Stimulated activated CD8-positive, alpha-beta memory T cell treated with anti-CD3 and anti-CD28 coated beads, Interleukin-15, amount 100 ng/mL, for 1 hour (primary cell): ENCODE measurements at regions not wholly inside any gene's neighbourhood (a gene's known extent, or its start where the extent isn't known, plus 50 kb on each side); places are given as distances from the start of the nearest gene placed in this dataset.
"Not testable (repeated sequence)": the region's sequence is repeated elsewhere in the genome, so short reads cannot be mapped to it uniquely, and the experiment has no call there.

Experiments used
- DNase-seq: peaks from one replicate; pipeline ENCODE4 v3.0.0-alpha.2; 2020; ENCODE audit warnings: low read depth

DNA sequence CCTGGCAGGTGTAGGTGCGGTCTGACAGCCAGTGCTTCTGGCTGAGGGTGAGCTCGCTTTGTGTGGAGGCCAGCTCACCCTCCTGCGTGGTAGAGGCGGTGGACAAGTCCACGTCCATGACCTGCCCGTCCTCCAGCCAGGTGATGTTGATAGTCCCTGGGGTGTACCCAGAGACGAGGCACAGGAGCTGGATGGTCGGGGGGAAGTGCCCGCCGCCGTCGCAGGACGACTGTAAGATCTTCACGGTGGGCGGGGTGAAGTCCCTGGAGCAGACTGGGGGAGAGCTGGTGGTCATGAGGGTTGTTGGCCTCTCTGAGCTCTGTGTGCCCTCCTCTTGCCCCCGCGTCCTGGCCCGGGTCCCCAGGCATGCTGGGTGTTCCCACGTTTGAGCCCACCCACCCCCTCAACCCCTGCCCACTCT is 74.6 kb downstream of the TMEM121 start:
- no peak for DNase-seq

DNA sequence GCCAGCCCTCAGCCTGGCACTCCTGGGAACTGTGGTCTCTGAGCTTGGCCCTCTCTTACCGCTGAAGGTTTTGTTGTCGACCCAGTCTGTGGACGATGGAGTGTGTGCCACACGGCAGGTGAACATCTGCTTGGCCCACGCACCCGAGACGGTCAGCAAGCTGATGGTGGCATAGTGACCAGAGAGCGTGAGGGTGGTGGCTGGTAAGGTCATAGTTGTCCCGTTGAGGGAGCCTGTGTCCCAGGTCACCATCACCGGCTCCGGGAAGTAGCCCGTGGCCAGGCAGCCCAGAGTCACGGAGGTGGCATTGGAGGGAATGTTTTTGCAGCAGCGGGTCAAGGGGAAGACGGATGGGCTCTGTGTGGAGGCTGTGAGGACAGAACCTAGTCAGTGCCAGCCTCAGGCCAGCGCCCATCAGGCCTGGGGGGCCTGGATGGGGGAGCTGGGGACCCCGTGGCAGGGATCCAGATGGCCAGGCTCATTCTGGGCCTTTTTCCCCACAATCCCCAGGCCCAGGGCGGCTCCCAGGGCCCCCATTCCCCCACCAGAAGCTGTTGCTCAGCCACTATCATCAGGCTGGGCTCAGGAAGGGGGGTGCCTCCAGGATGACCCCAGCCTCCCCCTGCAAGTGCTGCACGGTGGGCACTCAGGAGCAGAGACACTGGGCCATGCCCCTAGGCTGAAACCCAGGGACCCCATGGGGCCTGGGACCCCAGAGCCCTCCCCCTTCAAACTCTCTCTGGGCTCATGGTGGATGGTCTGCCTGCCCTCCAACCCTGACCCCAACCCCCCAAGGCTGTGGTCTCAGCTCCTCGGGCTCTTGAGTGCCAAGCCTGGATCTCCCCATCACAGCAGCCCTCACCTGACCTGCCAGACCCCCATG is 75.2 kb downstream of the TMEM121 start:
- DNase-seq: no peak

DNA sequence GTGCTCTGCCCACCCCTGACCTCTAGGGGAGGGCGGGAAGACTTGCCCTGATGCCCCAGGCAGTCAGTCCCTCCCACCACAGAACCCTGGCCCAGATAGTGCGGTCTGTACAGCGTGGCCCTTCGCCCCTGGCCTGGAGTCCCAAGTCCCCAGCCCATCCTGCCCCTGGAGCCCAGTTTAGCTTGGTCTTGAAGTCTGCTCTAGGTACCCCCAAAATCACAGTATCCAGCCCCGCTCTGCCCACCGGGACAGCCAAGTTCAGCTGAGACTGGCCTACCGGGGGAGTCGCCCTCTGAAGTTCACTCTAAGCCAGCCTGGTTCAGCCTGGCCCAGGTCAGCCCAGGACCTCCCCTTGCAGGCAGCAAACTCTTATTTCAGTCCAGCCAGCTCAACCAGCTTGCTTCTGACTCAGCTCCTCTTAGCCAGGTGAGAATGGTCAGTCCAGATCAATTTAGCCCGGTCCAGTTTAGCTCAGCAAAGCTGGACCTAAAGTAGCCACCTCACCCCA is 75.9 kb downstream of the TMEM121 start:
- DNase-seq: no peak

DNA sequence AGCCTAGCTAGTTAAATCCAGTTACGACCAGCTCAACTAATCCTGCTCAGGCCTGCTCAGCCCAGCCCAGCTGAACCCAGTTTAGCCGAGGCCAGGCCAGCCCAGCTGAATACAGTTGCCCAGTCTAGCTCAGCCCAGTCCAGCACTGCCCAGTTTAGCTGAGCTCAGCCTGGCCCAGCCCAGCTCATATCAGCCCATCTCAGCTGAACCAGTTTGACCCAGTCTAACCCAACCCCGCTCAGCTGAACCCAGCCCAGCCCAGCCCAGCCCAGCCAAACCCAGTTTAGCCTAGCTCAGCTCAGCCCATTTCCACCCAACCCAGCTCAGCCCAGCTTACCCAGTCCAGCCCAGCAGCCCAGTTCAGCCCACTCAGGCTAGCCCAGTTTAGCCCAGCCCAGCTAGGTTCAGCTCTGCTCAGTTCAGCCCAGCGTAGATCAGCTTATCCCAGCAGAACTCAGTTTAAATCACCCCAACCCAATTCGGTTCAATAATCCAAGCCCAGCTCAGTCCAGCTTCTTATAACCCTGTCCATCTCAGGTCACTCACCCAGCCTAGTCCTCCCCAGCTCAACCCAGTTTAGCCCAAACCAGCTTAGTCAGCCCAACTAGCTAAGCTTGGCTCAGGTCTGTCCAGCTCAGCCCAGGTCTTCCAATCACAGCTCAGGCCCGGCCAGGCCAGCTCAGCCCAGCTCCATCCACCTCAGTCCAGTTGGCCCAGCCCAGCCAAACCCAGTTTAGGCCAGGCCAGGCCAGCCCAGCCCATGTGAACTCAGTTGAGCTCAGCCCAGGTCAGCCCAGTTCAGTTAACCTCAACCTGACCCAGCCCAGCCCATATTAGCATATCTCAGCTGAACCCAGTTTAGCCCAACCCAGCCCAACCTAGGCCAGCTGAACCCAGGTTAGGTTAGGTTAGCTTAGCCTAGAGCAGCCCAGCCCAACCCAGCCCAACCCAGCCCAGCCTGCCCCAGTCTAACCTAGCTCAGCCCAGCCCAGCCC is 76.7 kb downstream of the TMEM121 start:
- DNase-seq: no peak

DNA sequence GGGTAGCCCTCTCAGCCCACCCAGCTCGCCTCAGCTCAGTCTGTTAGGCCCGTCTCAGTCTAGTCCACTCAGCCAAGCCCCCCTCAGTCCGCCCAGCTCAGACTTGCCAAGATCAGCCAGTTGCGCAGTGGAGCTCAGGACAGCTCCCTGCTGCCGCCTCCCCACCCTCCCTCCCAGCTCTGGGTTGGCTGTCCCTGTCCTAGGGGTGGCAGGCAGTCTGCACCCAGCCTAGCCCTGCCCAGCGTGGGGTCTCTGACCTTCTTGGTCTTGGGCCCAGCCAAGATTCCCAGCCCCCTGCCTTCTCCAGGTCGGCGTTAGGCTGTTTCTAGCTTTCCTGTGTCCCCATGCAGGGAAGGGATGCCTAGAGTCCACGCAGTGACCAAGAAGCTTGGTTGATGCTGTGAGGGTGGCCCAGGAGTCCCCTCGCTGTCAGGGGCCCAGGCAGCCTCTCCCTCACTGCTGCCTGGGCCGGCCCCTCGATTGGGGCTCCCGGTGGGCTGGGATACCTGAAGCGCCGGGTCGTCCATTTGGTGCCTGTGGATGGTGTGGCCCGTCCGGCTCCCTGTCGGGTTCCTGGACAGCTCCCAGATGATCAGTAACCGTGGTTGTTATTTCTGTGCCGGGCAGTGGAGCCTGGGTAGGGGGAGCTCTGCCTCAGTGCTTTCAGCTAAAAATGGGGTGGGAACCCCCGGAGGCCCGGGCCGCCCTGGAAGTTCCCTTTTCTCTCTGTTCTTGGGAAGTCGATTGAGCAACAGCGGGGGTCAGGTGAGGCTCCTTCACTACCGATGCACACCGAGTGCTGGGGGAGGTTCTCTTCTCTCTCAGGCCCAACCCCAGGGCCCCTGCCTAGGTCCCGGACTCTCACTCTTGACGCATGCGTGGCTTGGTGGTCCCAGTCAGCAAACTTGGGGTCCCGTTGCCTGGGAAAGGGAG is 78.4 kb downstream of the TMEM121 start:
- not testable (repeated sequence) for DNase-seq

DNA sequence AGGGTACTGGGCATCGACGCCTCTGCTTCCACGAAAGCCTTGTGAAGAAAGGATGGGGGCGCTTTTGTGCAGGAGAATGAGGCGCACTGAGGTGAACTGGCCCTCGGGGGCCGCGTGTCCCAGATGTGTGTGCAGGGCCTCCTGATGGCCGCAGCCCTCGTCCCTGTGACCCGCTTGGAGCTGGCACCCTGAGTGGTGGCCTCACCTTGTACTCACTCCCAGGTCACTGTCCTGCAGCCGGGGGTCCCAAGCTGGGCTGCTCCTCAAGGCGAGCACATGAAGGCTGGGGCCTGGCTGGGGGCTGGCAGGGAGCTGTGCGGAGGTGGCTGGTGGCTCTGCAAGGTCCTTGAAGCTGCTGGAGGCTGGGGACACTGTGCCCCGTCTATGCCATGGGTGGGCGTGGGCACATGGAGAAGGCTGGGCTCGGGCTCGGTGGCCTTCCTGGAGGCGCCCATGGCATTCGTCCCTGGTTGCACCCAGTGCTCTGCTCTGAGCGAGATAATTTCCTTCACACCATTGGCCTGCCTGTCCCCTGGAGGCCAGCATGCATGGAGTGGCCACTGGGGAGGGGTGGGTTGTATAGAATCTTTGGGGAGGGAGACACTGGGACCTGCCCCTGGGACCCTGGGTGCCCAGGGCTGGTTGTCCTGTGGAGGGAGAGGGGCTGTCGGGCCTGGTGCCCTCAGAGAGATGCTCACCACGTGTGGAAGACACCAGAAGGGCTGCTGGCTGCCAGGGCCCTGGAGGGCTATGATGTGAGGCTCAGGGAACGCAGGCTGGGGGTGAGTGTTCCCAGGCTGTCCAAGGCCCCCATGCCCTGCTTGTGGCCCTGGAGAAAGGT is 79.3 kb downstream of the TMEM121 start:
- DNase-seq: no peak

DNA sequence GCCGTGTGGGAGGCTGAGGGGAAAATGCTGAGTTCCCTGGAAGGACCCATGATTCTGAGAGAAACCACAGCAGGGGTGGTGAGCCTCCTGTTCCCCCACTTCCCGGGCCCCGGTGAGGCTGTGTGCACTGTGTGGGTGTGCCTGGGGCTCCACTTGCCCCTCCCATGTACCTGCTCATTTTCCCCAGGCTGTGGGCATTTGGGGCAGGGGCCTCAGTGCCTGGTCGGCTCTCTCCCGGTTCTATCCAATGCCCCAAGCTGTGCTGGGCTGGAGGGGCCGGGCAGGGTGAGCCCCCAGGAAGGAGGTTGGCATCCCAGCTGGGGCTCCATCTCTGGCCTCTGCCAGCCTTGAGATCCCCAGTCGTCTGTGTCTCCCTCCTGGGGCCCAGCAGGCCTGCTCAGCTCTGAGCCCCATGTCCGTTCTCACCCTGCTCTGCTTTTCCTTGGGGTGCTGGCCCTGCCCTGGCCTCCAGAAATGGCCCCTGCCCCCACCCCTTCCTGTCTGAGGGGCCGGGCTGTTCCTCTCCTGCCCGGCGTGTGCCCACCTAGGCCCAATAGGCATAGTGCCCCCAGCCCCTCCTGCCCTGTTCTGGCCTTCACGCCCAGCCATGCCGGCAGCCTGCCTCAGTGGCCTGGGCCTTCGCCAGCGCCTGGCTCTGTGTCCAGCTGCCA is 80.1 kb downstream of the TMEM121 start:
- not testable (repeated sequence) for DNase-seq

DNA sequence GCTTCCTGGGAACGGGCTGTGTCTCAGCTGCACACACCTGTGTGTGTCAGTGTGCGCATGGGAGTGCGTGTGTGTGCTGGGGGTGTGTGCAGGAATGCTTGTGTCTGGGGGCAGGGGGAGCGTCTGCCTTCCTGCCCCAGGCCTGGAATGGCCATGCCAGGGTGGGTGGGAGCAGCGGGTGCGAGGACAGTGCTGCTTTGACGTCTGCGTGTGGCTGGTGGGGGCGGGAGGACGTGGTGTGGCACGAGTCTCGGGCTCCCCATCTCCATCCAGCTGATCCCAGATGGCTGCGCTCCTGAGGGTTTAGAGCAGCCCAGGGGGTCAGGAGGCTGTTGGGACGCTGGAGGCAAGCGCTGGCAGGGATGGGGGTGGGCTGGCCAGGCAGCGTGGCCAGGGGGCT is 80.6 kb downstream of the TMEM121 start:
- not testable (repeated sequence) for DNase-seq

DNA sequence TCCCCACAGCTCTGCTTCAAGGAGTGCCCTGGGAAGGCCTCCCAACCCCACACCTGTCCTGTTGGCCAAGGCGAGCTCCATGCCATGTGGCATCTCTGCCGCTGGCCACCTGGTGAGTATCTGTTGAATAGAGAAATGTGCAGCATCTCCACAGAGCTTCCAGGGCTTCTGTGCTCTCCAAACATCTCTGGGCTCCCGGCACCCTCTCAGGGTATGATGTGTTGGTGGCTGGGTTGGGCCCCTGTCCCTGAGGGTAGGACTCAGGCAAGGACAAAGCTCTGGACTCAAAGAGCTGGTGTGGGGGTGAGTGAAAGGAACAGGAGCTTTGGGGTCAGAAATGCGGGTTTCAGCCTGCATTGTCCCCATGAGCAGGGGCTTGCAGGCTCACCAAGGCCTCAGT is 88.6 kb downstream of the TMEM121 start:
- not testable (repeated sequence) for DNase-seq

DNA sequence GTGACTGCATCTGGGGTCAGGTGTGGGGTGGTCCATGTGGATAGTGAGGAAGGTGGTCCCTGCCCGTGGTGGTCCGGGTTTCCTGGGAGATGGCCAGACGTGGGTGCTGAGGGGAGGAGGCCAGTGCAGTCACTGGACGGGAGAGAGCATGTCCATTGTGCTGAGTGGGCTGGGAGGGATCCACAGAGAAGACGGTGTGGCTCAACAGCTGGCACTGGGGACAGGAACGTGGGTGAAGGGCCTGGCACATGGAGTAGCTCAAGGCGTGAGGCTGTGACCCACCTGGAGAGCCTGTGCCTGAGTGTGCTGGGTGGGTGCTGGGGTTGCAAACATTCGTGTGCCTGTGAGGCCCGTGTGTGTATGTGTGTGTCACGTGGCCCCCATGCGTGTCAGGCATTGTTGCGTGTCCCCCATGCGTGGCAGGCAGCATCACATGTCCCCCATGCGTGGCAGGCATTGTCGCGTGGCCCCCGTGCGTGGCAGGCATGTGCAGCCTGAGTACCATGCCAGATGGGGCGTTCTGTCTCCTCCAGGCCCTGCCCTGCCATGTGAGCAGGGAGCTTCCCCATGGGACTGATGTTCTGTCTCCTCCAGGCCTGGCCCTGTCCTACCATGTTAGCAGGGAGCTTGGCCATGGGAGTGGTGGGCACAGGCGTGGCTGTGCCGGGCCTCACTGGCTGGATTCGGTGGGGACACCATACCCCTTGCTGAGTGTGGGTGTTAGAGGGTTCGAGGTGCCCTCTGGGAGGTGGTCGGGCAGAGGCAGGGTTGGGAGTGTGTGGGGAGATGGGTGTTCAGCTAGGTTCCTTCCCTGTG is 89.8 kb downstream of the TMEM121 start:
- not testable (repeated sequence) for DNase-seq

DNA sequence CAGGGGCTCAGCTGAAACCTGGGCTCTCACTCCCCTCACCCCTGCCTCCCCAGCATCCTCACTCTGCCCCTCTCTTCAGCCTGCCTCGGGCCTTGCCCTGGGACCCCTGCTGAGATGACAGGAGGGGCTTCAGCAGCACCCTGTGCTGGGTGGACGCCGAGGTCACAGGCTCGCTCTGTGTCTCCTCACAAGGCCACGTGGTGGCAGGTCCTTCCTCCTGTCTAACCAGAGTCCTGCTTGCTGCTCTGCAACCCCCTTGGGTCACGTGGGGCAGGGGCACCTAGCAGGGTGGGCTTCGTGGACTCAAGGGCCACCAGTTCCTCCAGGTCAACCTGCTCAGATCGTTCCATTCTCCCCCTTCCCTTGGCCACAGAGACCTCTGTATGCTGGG is 90.4 kb downstream of the TMEM121 start:
- DNase-seq: no peak

DNA sequence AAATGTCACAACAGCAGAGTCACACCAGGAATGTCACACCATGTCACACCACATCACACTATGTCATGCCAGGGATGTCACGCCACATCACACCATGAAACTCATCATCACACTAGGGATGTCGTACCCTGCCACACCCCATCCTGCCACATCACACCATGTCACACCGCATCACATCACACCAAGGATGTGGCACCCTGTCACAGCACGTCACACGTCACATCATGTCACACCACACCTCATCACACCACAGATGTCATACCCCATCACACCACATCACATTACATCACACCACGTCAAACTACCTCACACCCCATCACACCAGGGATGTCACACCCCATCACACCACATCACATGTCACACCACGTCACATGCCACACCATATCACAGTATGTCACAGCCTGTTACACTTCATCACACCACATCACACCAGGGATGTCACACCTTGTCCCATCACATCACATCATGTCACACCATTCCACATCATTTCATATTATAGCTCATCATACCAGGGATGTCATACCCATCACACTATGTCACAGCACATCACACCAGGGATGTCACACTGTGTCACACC is 90.9 kb downstream of the TMEM121 start:
- no peak for DNase-seq

DNA sequence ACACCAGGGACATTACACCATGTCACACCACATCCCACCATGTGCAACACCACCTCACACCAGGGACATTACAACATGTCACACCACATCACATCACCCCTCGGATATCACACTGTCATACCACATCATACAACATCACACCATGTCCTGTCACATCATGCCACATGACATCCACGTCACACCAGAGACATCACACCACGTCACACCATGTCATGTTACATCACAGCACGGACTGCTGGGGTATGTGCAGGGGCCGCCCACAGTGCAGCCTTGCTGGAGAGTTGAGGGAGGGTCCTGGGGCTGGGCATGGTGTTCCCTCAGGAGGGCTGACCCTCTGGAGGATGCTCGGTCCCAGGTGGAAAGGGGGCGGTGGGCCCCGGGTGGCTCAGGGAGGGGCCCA is 91.4 kb downstream of the TMEM121 start:
- DNase-seq: not testable (repeated sequence)

DNA sequence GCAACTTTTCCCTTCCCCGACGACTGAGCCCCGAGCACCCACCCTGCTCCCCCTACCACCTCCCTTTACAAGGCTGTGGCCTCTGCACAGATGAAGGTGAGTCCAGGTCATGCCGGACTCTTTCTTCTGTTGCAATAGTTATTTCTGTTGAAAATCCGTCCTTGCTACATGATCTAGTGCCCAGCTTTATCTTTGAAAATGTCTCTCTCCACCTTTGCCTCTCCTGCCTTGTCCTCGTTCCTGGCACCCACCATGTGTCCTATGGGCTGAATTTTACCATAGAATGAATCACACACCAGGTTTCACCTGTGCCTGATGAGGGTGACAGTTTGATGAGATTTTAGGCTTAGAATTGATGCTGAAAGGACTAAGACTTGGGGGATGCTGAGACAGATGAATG is 92.9 kb downstream of the TMEM121 start:
- DNase-seq: not testable (repeated sequence)

DNA sequence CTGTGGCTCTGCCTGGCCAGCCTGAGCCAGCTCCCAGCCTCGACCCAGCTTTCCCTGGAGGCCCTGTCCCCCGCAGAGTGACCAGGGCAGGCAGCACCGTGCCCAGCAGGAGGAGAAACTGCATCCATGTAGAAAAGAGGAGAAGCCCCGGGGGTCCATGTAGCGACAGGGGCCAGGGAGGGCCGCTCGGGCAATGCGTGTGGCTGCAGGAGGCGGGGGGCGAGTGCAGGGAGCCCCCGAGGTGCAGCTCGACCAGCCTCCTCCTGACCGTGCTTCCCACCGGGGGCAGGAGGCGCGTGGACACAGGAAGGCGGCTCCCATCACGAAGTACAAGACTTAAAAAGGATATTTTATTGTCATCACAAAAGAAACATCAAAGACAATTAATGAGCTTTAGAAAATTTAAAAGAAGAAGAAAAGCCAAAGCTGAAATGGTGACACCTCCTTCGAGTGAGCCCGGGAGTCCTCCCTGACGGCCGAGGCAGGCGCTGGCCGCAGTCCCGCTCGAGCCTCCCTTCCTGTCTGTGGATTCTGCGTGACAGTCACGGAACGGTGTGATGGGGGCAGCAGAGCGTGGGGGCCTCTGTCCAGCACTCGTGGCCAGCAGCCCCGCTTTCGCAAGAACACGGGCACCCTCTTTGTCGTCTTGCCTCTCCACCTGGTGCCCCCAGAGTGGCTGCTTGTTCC is 93.9 kb downstream of the TMEM121 start:
- not testable (repeated sequence) for DNase-seq

DNA sequence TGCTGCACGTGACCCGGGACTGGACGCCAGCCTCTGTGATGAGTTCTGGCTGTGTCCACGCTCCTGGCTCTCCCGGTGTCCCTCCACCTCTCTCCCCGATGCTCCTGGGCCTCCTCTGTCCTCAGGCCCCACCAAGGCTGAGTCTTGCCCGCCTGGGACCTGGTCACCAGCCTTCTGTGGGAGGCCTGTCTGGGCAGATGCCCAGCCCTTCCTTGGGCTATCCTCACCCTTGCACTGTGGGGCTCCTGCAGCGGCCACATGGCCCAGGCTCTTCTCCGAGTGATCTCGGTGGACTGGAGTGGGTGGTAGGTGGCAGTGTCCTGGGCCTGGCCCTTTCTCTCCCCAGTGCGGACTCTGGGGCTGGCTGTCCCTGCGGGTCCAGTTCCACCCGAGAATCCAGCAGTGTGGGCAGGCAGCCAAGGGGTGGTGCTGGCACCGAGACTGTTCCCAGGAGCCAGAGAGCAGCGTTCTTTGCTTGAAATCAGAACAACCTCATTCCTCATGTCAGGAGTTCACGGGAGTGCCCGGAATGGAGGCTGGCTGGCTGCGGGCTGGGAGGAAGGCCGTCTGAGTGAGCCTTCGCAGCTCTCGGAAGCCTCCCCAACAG is 94.6 kb downstream of the TMEM121 start:
- DNase-seq: not testable (repeated sequence)

DNA sequence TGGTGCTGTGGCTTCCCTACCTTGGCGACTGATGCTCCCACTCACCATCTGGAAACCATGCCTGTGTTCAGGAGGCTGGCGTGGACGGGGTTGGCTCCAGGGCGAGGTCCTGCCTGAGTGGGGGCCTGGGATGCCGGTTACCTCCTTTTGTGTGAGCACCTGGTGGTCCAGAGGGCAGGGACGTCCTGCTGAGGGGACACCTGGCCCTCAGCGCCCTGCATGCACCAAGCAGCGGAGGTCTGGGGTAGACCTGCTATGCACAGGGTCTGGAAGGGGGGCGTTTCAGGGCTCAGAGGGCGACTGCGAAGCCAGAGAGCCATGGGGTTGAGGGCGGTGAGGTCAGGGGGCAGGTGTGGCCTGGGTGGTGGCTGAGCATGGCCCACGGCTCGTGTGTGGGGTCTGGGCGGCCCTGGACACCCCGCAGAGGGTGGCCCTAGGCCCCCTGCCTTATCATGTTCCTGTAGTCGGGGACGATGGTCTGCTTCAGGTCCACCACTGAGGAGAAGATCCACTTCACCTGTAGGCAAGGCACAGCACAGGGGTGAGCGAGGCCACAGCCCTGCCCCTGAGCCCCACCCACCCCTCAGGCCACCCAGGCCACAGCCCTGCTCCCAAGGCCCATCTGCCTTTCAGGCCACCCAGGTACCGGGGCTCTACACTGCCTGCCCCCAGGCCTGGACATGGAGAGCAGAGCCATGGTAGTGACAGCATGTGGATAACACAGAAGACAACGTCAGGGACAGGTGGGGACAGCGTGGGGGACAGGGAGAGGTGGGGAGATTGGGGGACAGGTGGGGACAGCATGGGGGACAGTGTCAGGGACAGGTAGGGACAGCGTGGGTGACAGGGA is 95.3 kb downstream of the TMEM121 start:
- not testable (repeated sequence) for DNase-seq
